OCI-LY1 (cell line): ENCODE measurements at regions not wholly inside any gene's neighbourhood (a gene's known extent, or its start where the extent isn't known, plus 50 kb on each side); places are given as distances from the start of the nearest gene placed in this dataset.

Experiments
- CTCF ChIP-seq: fragments of 200-600 bp; sonication (generic), shearing (Covaris generic); IDR thresholded peaks from 2 replicates; pipeline ENCODE4 v1.5.1; 2017; ENCODE audit warnings: mild to moderate bottlenecking, antibody characterized with exemption, low read length, moderate library complexity, mixed read lengths
- EZH2 ChIP-seq: fragments of 200-600 bp; sonication (generic), shearing (Covaris generic); IDR thresholded peaks from 2 replicates; pipeline ENCODE4 v1.8.0; 2017; ENCODE audit warnings: borderline replicate concordance, mixed run types, mild to moderate bottlenecking, antibody characterized with exemption, low read length, moderate library complexity, mixed read lengths

GRCh38 chr5:29130786-29131185, 2062.7 kb upstream of the CDH6 start:
- no peak for TF ChIP-seq CTCF
- TF ChIP-seq EZH2 = no peak
